Suprapubic skin (tissue), 3 donors: ENCODE measurements at regions not wholly inside any gene's neighbourhood (a gene's known extent, or its start where the extent isn't known, plus 50 kb on each side); places are given as distances from the start of the nearest gene placed in this dataset.

Experiments
- EP300 ChIP-seq: sonication (generic); formaldehyde crosslinking; IDR thresholded peaks from one replicate; pipeline ENCODE4 v1.6.1; 2017; ENCODE audit warnings: antibody characterized with exemption
- POLR2A ChIP-seq, 2 donors: fragments of 450-650 bp; IDR thresholded peaks; one replicate each; pipeline ENCODE4 v1.6.1; 2017; ENCODE audit warnings: antibody characterized with exemption in 2 of 2, mild to moderate bottlenecking in 2 of 2, moderate library complexity in 2 of 2
- TF ChIP-seq, protein P1 (sequence below), 2 donors: fragments of 200-600 bp in 1 of 2; fragments of 450-650 bp in 1 of 2; sonication (generic) in 1 of 2; IDR thresholded peaks; one replicate each; pipeline ENCODE4 v1.5.1; 2016 to 2019; ENCODE audit warnings: antibody characterized with exemption in 2 of 2, mild to moderate bottlenecking in 1 of 2, moderate library complexity in 1 of 2

DNA sequence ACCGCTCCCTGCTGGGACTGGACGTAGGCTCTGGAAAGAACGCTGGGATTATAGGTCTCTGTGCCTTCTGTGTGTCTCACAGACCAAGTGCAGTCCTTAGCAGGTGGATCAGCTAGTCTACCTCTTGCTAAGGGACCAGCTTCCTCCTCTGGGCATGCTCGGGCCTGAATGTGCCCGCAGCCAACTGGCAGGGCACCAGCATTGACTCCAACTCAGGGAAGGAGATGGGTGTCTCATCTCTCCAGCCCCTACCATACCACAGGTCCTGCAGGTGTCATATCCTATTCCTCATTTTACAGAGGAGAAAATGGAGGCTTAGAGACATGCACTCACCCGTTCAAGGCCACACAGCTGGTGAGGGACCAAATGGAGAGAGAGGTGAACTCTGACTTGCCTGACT, 340.2 kb downstream of the PTPRU start:
- TF ChIP-seq POLR2A (IDR thresholded peaks at IDR 0.05) (no peak), EP300 (no peak)
- TF ChIP-seq, protein P1, sequence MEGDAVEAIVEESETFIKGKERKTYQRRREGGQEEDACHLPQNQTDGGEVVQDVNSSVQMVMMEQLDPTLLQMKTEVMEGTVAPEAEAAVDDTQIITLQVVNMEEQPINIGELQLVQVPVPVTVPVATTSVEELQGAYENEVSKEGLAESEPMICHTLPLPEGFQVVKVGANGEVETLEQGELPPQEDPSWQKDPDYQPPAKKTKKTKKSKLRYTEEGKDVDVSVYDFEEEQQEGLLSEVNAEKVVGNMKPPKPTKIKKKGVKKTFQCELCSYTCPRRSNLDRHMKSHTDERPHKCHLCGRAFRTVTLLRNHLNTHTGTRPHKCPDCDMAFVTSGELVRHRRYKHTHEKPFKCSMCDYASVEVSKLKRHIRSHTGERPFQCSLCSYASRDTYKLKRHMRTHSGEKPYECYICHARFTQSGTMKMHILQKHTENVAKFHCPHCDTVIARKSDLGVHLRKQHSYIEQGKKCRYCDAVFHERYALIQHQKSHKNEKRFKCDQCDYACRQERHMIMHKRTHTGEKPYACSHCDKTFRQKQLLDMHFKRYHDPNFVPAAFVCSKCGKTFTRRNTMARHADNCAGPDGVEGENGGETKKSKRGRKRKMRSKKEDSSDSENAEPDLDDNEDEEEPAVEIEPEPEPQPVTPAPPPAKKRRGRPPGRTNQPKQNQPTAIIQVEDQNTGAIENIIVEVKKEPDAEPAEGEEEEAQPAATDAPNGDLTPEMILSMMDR (IDR thresholded peaks at IDR 0.05), result no peak
